ENCODE measurements at regions not wholly inside any gene's neighbourhood (a gene's known extent, or its start where the extent isn't known, plus 50 kb on each side); places are given as distances from the start of the nearest gene placed in this dataset.

- Histone ChIP-seq H4K20me1 (no peaks in the 10 kb centered on the region), H3K4me2 (no peak overlapping the region), H3K27me3 (no peaks in the 10 kb centered on the region), H3K4me3 (no peak overlapping the region), H3K27ac (no peak overlapping the region), H3K9me3 (replicated peaks in 1 of 11) (no peaks in the 10 kb centered on the region), H3K9ac (no peak overlapping the region), H3K36me3 (no peaks in the 10 kb centered on the region), H3K4me1 (no peaks in the 10 kb centered on the region)
- no peak for TF ChIP-seq Cebpa-rat (IDR thresholded peaks at IDR 0.05)
These were observed 527.1 kb upstream of the MARCKS start for GRCh38 chr6:113329942-113330635.

DNA sequence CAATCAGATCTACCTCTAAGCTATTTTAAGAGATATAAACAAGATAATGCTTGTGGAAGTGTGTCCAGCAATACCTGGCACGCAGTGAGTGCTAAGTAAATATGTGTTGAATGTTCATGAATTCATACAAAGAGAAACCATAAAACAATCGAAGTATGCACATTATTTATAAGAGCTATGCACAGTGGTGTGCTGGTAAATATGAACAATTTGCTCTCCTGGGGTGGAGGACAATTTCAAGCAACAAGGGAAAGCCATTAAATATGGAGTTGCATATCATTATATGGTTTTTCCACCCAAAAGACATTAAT lies 526.6 kb upstream of the MARCKS start:
- no peak for TF ChIP-seq Cebpa-rat (IDR thresholded peaks at IDR 0.05)

DNA sequence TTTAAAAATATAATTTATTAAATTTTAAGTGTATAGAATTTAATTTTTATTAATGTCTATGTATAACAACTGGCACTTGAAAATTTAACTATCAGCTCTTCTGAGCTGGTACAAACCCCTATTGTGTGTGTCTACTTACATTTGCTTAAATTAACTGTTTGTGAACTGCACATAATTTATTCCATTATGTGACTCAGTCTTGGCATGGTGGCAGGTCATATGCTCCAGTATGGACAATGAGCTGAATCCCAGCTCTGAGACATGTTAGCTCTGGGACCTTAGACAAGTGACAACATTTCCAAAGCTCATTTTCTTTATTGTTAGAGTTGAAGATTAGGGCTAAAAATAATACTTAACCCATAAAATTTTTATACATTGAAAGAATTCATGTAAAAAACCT lies 526.1 kb upstream of the MARCKS start:
- no peak for TF ChIP-seq Cebpa-rat (IDR thresholded peaks at IDR 0.05)
- Histone ChIP-seq H3K4me3 (no peak overlapping the region), H3K9me3 (replicated peaks in 1 of 11) (no peaks in the 10 kb centered on the region), H3K27me3 (no peaks in the 10 kb centered on the region), H3K27ac (no peak overlapping the region), H3K4me2 (no peak overlapping the region), H3K9ac (no peak overlapping the region), H3K4me1 (no peaks in the 10 kb centered on the region), H3K36me3 (no peaks in the 10 kb centered on the region), H4K20me1 (no peaks in the 10 kb centered on the region)

More for the DNA sequence above, 526.6 kb upstream of the MARCKS start:
- Histone ChIP-seq H3K9me3 (replicated peaks in 1 of 11) (no peaks in the 10 kb centered on the region), H4K20me1 (no peaks in the 10 kb centered on the region), H3K36me3 (no peaks in the 10 kb centered on the region), H3K4me1 (no peaks in the 10 kb centered on the region), H3K4me2 (no peak overlapping the region), H3K27ac (no peak overlapping the region), H3K4me3 (no peak overlapping the region), H3K9ac (no peak overlapping the region), H3K27me3 (no peaks in the 10 kb centered on the region)

DNA sequence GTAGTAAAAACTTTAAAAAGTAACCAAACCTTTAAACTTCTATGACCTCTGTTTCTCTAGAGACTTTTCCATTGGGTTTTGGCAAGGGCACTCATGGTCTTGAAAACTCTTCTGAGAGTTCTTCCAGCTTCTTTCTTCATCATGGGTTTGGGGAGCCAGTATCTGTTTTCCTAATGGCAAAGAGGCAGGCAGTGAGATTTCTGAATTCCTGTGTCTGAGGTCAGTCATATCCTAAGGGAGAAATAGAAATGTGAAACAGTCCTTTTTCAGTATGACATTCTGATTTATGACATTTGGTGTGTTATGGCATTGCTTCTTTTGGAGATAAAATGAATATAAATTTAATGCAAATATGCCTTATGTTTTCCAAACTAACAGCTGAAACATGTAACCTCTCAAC lies 518.5 kb upstream of the MARCKS start:
- Histone ChIP-seq H3K36me3 (no peaks in the 10 kb centered on the region), H4K20me1 (no peaks in the 10 kb centered on the region), H3K9ac (no peak overlapping the region), H3K9me3 (replicated peaks in 1 of 11) (no peaks in the 10 kb centered on the region), H3K27me3 (no peaks in the 10 kb centered on the region), H3K27ac (no peak overlapping the region), H3K4me2 (no peak overlapping the region), H3K4me3 (no peak overlapping the region), H3K4me1 (no peaks in the 10 kb centered on the region)
- TF ChIP-seq Cebpa-rat (IDR thresholded peaks at IDR 0.05): no peak

GRCh38 chr6:113339209-113339608 lies 517.9 kb upstream of the MARCKS start:
- Histone ChIP-seq H3K9ac (no peak overlapping the region), H3K27ac (no peak overlapping the region), H3K27me3 (no peaks in the 10 kb centered on the region), H3K4me1 (no peaks in the 10 kb centered on the region), H3K36me3 (no peaks in the 10 kb centered on the region), H3K9me3 (replicated peaks in 1 of 11) (no peaks in the 10 kb centered on the region), H3K4me2 (no peak overlapping the region), H4K20me1 (no peaks in the 10 kb centered on the region), H3K4me3 (no peak overlapping the region)
- TF ChIP-seq Cebpa-rat (IDR thresholded peaks at IDR 0.05): no peak

- no peak overlapping the region for H3K9ac ChIP-seq
- no peak overlapping the region for H3K27ac ChIP-seq
- H3K9me3 ChIP-seq (replicated peaks in 1 of 11): no peaks in the 10 kb centered on the region
- no peaks in the 10 kb centered on the region for H3K27me3 ChIP-seq
- H4K20me1 ChIP-seq: no peaks in the 10 kb centered on the region
- no peak overlapping the region for H3K4me3 ChIP-seq
- no peaks in the 10 kb centered on the region for H3K4me1 ChIP-seq
- no peaks in the 10 kb centered on the region for H3K36me3 ChIP-seq
- H3K4me2 ChIP-seq: no peak overlapping the region
- no peak for TF ChIP-seq Cebpa-rat (IDR thresholded peaks at IDR 0.05)
These were observed 516.8 kb upstream of the MARCKS start for GRCh38 chr6:113340371-113340770.

- Histone ChIP-seq H3K9ac (no peak overlapping the region), H3K4me2 (no peak overlapping the region), H3K27ac (no peak overlapping the region), H3K4me1 (no peaks in the 10 kb centered on the region), H3K4me3 (no peak overlapping the region), H3K27me3 (no peaks in the 10 kb centered on the region), H4K20me1 (no peaks in the 10 kb centered on the region), H3K36me3 (no peaks in the 10 kb centered on the region), H3K9me3 (replicated peaks in 1 of 11) (no peaks in the 10 kb centered on the region)
- TF ChIP-seq Cebpa-rat (IDR thresholded peaks at IDR 0.05): no peak
These were observed 513.2 kb upstream of the MARCKS start for GRCh38 chr6:113343940-113344339.

- no peaks in the 10 kb centered on the region for H3K36me3 ChIP-seq
- H3K9ac ChIP-seq: no peak overlapping the region
- H3K4me2 ChIP-seq: no peak overlapping the region
- no peaks in the 10 kb centered on the region for H3K27me3 ChIP-seq
- H3K9me3 ChIP-seq (replicated peaks in 1 of 11): no peaks in the 10 kb centered on the region
- no peak for TF ChIP-seq Cebpa-rat (IDR thresholded peaks at IDR 0.05)
- no peak overlapping the region for H3K4me3 ChIP-seq
- no peak overlapping the region for H3K27ac ChIP-seq
- no peaks in the 10 kb centered on the region for H3K4me1 ChIP-seq
- H4K20me1 ChIP-seq: no peaks in the 10 kb centered on the region
These were observed 512.2 kb upstream of the MARCKS start for GRCh38 chr6:113344969-113345368.

DNA sequence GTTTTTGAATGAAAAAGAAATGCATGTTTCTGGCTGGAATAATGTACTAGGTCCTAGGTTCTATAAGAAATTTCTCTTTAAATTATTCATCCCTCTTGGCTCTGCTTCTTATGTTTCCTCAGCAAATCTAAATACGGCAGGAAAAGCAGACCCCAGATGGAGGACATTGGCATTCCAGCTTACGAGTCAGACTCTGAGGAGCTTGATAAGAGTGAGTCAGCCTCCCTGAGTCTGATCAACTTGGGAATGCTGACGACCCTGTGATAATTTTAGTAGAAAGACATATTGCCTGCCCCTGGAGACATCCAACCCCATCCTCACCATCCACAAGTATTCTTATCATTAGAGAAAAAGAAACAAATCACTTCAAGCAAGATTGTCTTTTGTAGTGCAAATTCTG lies 509.7 kb upstream of the MARCKS start:
- no peaks in the 10 kb centered on the region for H4K20me1 ChIP-seq
- no peak overlapping the region for H3K4me2 ChIP-seq
- no peaks in the 10 kb centered on the region for H3K4me1 ChIP-seq
- H3K9ac ChIP-seq: no peak overlapping the region
- H3K27ac ChIP-seq: no peak overlapping the region
- H3K9me3 ChIP-seq (replicated peaks in 1 of 11): no peaks in the 10 kb centered on the region
- no peak for TF ChIP-seq Cebpa-rat (IDR thresholded peaks at IDR 0.05)
- H3K36me3 ChIP-seq: no peaks in the 10 kb centered on the region
- no peaks in the 10 kb centered on the region for H3K27me3 ChIP-seq
- no peak overlapping the region for H3K4me3 ChIP-seq

- Histone ChIP-seq H3K27me3 (no peaks in the 10 kb centered on the region), H3K4me2 (no peak overlapping the region), H4K20me1 (no peaks in the 10 kb centered on the region), H3K27ac (no peak overlapping the region), H3K4me1 (no peaks in the 10 kb centered on the region), H3K4me3 (no peak overlapping the region), H3K36me3 (no peaks in the 10 kb centered on the region), H3K9ac (no peak overlapping the region), H3K9me3 (replicated peaks in 1 of 11) (no peaks in the 10 kb centered on the region)
- no peak for TF ChIP-seq Cebpa-rat (IDR thresholded peaks at IDR 0.05)
These were observed 506.7 kb upstream of the MARCKS start for GRCh38 chr6:113350461-113350860.

Measured in BLaER1 treated with 17β-estradiol and CSF1 and Interleukin-3, amounts not matched to agents 10 nM and 100 nM (cell line).